SH-SY5Y (cell line): ENCODE measurements at regions not wholly inside any gene's neighbourhood (a gene's known extent, or its start where the extent isn't known, plus 50 kb on each side); places are given as distances from the start of the nearest gene placed in this dataset.

Source experiments
- GATA2 ChIP-seq: IDR thresholded peaks from 2 replicates; pipeline ENCODE4 v1.6.1; 2011; ENCODE audit warnings: mild to moderate bottlenecking, low read depth, low read length
- GATA3 ChIP-seq: IDR thresholded peaks from 2 replicates; pipeline ENCODE4 v1.6.1; 2011; ENCODE audit warnings: low read depth, mild to moderate bottlenecking, low read length, moderate library complexity

- TF ChIP-seq GATA2 (no peak), GATA3 (no peak)
These were observed 317.6 kb upstream of the TBL1XR1 start for GRCh38 chr3:177514611-177515499.

DNA sequence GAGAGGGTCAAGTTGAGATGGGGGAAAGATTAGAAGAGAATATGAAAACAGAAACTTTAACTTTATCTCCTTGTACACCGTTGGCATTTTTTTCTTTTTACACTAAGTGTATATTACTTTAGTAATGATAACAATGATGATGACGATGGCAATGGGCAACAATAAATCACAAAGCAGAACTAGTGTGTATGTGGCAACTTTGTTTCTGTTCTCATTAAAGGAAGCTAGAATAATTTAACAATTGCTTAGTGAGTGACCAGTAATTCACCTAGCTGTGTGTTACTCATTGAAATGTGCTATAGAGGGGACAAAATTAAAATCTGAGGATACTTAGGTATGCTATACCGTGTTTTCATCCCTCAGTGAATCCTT is 318.5 kb upstream of the TBL1XR1 start:
- TF ChIP-seq GATA2 (no peak), GATA3 (no peak)

- no peak for TF ChIP-seq GATA2
- TF ChIP-seq GATA3 = no peak
These were observed 319.1 kb upstream of the TBL1XR1 start for GRCh38 chr3:177516158-177517011.

DNA sequence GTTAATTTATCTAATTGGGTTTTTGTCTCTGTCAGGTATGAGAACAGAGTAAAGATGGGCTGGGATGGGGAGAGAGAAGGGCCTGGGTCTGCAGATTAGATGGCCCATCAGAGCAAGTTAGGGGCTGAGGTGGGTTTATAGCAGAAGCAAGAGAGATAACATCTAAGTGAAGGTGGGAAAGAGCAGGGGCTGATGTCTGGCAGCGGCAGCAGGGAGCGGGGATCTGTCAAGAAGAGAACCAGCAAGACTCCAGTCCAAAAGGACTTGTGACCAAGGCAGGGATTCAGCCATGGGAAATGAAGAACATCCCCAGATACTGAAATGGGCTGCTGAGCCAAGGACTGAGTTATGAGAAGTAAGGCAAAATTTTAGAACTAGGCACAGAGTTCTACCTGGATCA is 320.6 kb upstream of the TBL1XR1 start:
- TF ChIP-seq GATA3 = no peak
- TF ChIP-seq GATA2 = no peak

DNA sequence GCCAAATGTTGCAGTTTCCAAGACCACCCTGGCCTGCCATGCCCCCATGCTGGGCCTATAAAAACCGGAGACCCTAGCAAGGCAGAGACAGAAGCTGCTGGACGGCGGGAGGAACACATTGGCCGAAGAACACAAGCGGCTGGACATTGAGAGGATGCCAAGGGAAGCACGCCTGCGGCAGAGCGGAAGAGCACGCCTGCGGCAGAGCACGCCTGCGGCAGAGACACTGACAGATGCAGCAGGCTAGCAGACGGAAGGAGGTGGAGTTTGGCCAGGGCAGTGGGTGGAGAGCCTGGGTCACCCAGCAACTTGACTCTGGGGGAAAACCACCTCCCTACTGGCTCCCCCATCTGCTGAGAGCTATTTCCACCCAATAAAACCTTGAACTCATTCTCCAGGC is 322.3 kb upstream of the TBL1XR1 start:
- TF ChIP-seq GATA2 (no peak), GATA3 (no peak)

DNA sequence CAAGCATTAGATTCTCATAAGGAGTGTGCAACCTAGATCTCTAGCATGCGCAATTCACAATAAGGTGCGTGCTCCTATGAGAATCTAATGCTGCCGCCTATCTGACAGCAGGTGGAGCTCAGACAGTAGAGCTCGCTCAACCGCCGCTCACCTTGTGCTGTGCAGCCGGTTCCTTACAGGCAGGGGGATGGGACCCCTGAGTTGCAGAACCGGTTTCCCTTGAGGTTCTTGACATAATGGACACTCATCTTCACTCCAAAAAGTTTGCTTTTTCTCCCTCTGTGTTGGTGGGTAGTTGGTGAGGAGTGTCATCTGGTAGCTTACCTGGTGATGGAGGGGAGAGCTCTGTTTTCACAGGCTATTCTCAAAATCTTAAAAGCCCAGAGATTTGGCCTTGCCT is 324.0 kb upstream of the TBL1XR1 start:
- TF ChIP-seq GATA2 (no peak), GATA3 (no peak)

- TF ChIP-seq GATA2 (peak; percentile 61; the same call in 1 of the 2 replicates), GATA3 (no peak)
These were observed 324.8 kb upstream of the TBL1XR1 start for GRCh38 chr3:177522051-177522450.

DNA sequence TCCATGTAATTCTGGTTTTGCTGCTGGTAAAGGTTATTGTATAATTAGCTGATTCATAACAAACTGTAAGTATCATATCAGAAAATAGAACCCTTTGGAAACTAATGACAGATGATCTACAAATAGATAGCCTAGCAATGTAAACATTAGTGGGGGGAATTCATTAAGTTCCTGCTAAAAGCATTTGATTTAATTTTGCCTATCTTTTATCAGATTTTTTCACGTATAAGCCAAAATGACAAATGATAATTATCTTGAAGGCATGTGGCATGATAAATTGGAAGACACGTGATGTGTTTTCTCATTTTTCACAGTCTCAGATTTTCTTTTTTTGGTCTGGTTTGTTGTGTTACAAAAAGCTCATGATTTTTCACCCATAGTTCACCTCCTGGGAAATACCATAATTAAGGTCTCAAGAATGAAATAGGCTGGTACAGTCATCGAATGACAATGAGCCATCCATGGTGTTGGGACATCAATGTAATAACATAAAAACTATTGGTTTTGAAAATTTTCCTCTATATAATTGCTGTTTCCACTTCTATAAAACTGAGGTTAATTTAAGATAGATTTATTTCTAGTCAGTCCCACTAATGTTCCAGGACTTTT is 325.9 kb upstream of the TBL1XR1 start:
- TF ChIP-seq GATA3 (peak; percentile 98), GATA2 (peak; percentile 63)

DNA sequence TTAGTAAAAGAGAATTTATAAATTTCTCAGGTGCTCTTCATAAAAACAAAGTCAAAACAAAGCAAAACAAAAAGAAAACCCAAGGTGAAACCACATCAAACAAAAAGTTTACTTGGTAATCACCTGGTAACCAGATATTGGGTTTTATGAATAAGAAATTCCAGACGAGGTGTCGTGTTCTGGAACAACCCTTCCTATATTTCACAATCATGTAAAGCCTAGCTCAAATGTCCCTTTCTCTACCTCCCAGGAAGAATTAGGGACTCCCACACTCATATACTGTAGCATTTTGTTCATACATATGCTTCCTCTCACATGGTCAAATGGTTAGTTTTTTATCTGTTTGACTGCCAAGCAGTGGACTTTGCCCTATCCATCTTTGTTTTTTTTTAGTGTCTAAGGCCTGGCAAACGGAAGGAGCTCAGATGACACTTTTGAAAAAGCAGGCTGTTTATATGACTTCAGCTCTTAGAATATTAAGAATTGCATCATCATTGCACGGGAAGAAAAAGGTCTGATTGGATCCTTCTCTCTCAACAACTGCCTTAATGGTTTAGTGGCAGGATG is 326.7 kb upstream of the TBL1XR1 start:
- TF ChIP-seq GATA2 = no peak
- TF ChIP-seq GATA3 = no peak

- TF ChIP-seq GATA2 (no peak), GATA3 (no peak)
These were observed 327.5 kb upstream of the TBL1XR1 start for GRCh38 chr3:177524742-177525141.

- no peak for TF ChIP-seq GATA2
- TF ChIP-seq GATA3 = no peak
These were observed 328.1 kb upstream of the TBL1XR1 start for GRCh38 chr3:177525414-177525813.

- TF ChIP-seq GATA2 (no peak), GATA3 (no peak)
These were observed 328.9 kb upstream of the TBL1XR1 start for GRCh38 chr3:177525987-177526712.

- TF ChIP-seq GATA3 (no peak), GATA2 (no peak)
These were observed 329.9 kb upstream of the TBL1XR1 start for GRCh38 chr3:177527182-177527581.
